ENCODE measurements at regions not wholly inside any gene's neighbourhood (a gene's known extent, or its start where the extent isn't known, plus 50 kb on each side); places are given as distances from the start of the nearest gene placed in this dataset.
"Not testable (repeated sequence)": the region's sequence is repeated elsewhere in the genome, so short reads cannot be mapped to it uniquely, and the experiment has no call there.

- no peak for DNase-seq
- Mint-ChIP-seq H3K4me3 (no peak overlapping the region), H3K9me3 (peaks cover 2% of the 10 kb centered on the region), H3K4me1 (no peaks in the 10 kb centered on the region), H3K27me3 (no peaks in the 10 kb centered on the region), H3K36me3 (ENCODE audit: low read depth) (no peaks in the 10 kb centered on the region), H3K27ac (no peak overlapping the region)
- TF ChIP-seq CTCF (IDR thresholded peaks at IDR 0.05) = no peak
- intact Hi-C loops (cut with micrococcal nuclease) = no loop called here
- CTCF ChIA-PET = no interaction called here
- ATAC-seq (ENCODE audit: low read depth) = no peak
- POLR2A ChIA-PET = no interaction called here
Measured at GRCh38 chr3:173301647-173302046, 95.9 kb upstream of the NLGN1 start.

GRCh38 chr3:173289072-173289471 is 108.5 kb upstream of the NLGN1 start:
- H3K4me1 Mint-ChIP-seq = no peaks in the 10 kb centered on the region
- no peaks in the 10 kb centered on the region for H3K36me3 Mint-ChIP-seq (ENCODE audit: low read depth)
- H3K9me3 Mint-ChIP-seq = peaks cover 2% of the 10 kb centered on the region
- no peak overlapping the region for H3K4me3 Mint-ChIP-seq
- no peak for TF ChIP-seq CTCF (IDR thresholded peaks at IDR 0.05)
- CTCF ChIA-PET = no interaction called here
- intact Hi-C loops (cut with micrococcal nuclease) = no loop called here
- H3K27me3 Mint-ChIP-seq = no peaks in the 10 kb centered on the region
- no peak for ATAC-seq (ENCODE audit: low read depth)
- no peak for DNase-seq
- no peak overlapping the region for H3K27ac Mint-ChIP-seq
- POLR2A ChIA-PET = no interaction called here

- Mint-ChIP-seq H3K9me3 (peaks cover 2% of the 10 kb centered on the region), H3K27me3 (no peaks in the 10 kb centered on the region), H3K36me3 (ENCODE audit: low read depth) (no peaks in the 10 kb centered on the region), H3K4me3 (no peak overlapping the region), H3K4me1 (no peaks in the 10 kb centered on the region), H3K27ac (no peak overlapping the region)
- no peak for DNase-seq
- TF ChIP-seq CTCF (IDR thresholded peaks at IDR 0.05) = no peak
- ATAC-seq (ENCODE audit: low read depth) = no peak
- ChIA-PET CTCF (no interaction called here), POLR2A (interaction anchor here (0.7 kb wide), 1 partner anchor 1393 kb away, joined by 6 read pairs; no protein-coding TSS in a partner anchor)
- intact Hi-C loops (cut with micrococcal nuclease) = no loop called here
Measured at GRCh38 chr3:173287361-173287760, 110.2 kb upstream of the NLGN1 start.

- H3K4me3 Mint-ChIP-seq; H3K36me3 Mint-ChIP-seq (ENCODE audit: low read depth); H3K4me1 Mint-ChIP-seq; H3K9me3 Mint-ChIP-seq; H3K27ac Mint-ChIP-seq; CTCF ChIA-PET; ATAC-seq (ENCODE audit: low read depth); DNase-seq; POLR2A ChIA-PET; intact Hi-C loops (cut with micrococcal nuclease); H3K27me3 Mint-ChIP-seq: not testable (repeated sequence)
Measured at GRCh38 chr3:173286507-173286906, 111.0 kb upstream of the NLGN1 start.

GRCh38 chr3:173284301-173284700 is 113.2 kb upstream of the NLGN1 start:
- ChIA-PET CTCF (no interaction called here), POLR2A (no interaction called here)
- peaks cover 2% of the 10 kb centered on the region for H3K9me3 Mint-ChIP-seq
- H3K27ac Mint-ChIP-seq = no peak overlapping the region
- no peak for ATAC-seq (ENCODE audit: low read depth)
- intact Hi-C loops (cut with micrococcal nuclease) = no loop called here
- no peaks in the 10 kb centered on the region for H3K4me1 Mint-ChIP-seq
- no peaks in the 10 kb centered on the region for H3K27me3 Mint-ChIP-seq
- H3K36me3 Mint-ChIP-seq (ENCODE audit: low read depth) = no peaks in the 10 kb centered on the region
- no peak for DNase-seq
- no peak for TF ChIP-seq CTCF (IDR thresholded peaks at IDR 0.05)
- no peak overlapping the region for H3K4me3 Mint-ChIP-seq

- ChIA-PET POLR2A (no interaction called here), CTCF (no interaction called here)
- DNase-seq (no peak), ATAC-seq (ENCODE audit: low read depth) (no peak)
- TF ChIP-seq CTCF (IDR thresholded peaks at IDR 0.05) = no peak
- H3K27ac Mint-ChIP-seq = no peak overlapping the region
- intact Hi-C loops (cut with micrococcal nuclease) = no loop called here
- H3K27me3 Mint-ChIP-seq = no peaks in the 10 kb centered on the region
- peaks cover 2% of the 10 kb centered on the region for H3K9me3 Mint-ChIP-seq
- no peaks in the 10 kb centered on the region for H3K36me3 Mint-ChIP-seq (ENCODE audit: low read depth)
- no peaks in the 10 kb centered on the region for H3K4me1 Mint-ChIP-seq
- no peak overlapping the region for H3K4me3 Mint-ChIP-seq
Measured at GRCh38 chr3:173275740-173276139, 121.8 kb upstream of the NLGN1 start.

All from activated B cell treated with CpG ODN at 0.5 μM for 24 hours (primary cell).